ENCODE measurements at regions not wholly inside any gene's neighbourhood (a gene's known extent, or its start where the extent isn't known, plus 50 kb on each side); places are given as distances from the start of the nearest gene placed in this dataset.

DNA sequence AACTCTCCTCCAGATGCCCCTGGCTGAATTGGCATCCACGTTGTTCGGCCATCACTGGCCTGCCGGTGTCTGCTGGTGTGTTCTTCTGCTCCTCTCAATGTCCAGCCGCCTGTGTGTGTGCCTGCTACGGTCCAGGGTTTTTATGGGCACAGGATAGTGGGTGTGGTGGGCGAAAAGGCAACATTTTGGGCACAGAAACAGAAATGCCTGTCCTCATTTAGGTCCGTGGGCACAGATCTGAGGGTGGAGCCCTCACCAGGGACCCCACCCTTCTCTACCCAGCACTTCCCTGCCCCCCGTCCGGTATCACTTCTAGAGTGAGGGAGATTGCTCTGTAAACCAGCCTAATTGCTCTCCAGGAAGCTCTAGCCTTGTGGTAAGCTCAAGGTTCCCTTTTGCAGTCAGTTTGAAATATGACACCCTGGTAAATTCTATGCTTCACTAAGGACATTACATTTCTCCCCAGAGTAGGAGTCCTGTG, 410.1 kb downstream of the MAT2B start:
- no peak for TF ChIP-seq POLR2A (IDR thresholded peaks at IDR 0.05)
- TF ChIP-seq, protein P1, sequence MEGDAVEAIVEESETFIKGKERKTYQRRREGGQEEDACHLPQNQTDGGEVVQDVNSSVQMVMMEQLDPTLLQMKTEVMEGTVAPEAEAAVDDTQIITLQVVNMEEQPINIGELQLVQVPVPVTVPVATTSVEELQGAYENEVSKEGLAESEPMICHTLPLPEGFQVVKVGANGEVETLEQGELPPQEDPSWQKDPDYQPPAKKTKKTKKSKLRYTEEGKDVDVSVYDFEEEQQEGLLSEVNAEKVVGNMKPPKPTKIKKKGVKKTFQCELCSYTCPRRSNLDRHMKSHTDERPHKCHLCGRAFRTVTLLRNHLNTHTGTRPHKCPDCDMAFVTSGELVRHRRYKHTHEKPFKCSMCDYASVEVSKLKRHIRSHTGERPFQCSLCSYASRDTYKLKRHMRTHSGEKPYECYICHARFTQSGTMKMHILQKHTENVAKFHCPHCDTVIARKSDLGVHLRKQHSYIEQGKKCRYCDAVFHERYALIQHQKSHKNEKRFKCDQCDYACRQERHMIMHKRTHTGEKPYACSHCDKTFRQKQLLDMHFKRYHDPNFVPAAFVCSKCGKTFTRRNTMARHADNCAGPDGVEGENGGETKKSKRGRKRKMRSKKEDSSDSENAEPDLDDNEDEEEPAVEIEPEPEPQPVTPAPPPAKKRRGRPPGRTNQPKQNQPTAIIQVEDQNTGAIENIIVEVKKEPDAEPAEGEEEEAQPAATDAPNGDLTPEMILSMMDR (IDR thresholded peaks at IDR 0.05), result no peak
